OCI-LY3 (cell line): ENCODE measurements at regions not wholly inside any gene's neighbourhood (a gene's known extent, or its start where the extent isn't known, plus 50 kb on each side); places are given as distances from the start of the nearest gene placed in this dataset.

Experiments used
- H2AFZ ChIP-seq: fragments of 200-600, 300-600 bp; shearing (Covaris generic); 2 replicates; pipeline ENCODE4 v1.6.0; 2014; ENCODE audit warnings: antibody characterized with exemption, low read depth, low read length
- H3K27ac ChIP-seq: fragments of 200-600, 300-600 bp; sonication (generic); 2 replicates; pipeline ENCODE4 v1.5.1; 2014; ENCODE audit warnings: mild to moderate bottlenecking, low read length, moderate library complexity, mixed read lengths
- H3K27me3 ChIP-seq: fragments of 200-600, 300-600 bp; sonication (generic); 2 replicates; pipeline ENCODE4 v1.6.1; 2014; ENCODE audit warnings: low read depth, low read length, mixed read lengths
- H3K36me3 ChIP-seq: fragments of 200-600, 300-600 bp; sonication (generic); replicated peaks from 2 replicates; pipeline ENCODE3; 2014; ENCODE audit warnings: low read depth, low read length, mixed read lengths
- H3K4me1 ChIP-seq: fragments of 300-600, 200-600 bp; sonication (generic); 2 replicates; pipeline ENCODE4 v1.6.1; 2014; ENCODE audit warnings: low read length, mixed read lengths
- H3K4me2 ChIP-seq: fragments of 200-600, 300-600 bp; sonication (generic); 2 replicates; pipeline ENCODE4 v1.6.1; 2014; ENCODE audit warnings: low read length, mixed read lengths
- H3K4me3 ChIP-seq: fragments of 300-600, 200-600 bp; sonication (generic); 2 replicates; pipeline ENCODE4 v1.5.1; 2014; ENCODE audit warnings: antibody characterized with exemption, mild to moderate bottlenecking, low read length, moderate library complexity
- H3K79me2 ChIP-seq: fragments of 300-600, 200-600 bp; shearing (Covaris generic); 2 replicates; pipeline ENCODE4 v1.6.1; 2014; ENCODE audit warnings: mild to moderate bottlenecking, low read length, mixed read lengths
- H3K9ac ChIP-seq: fragments of 300-600, 200-600 bp; shearing (Covaris generic); 2 replicates; pipeline ENCODE4 v1.6.0; 2014; ENCODE audit warnings: mild to moderate bottlenecking, low read length, moderate library complexity
- H3K9me3 ChIP-seq: fragments of 200-600, 300-600 bp; shearing (Covaris generic); 2 replicates; pipeline ENCODE4 v1.6.1; 2014; ENCODE audit warnings: low read length, mixed read lengths; ENCODE audit not compliant: insufficient read depth
- H4K20me1 ChIP-seq: fragments of 200-600, 300-600 bp; sonication (generic); 2 replicates; pipeline ENCODE4 v1.6.1; 2016; ENCODE audit warnings: low read length, mixed read lengths; ENCODE audit not compliant: insufficient read depth
- EZH2phosphoT487 ChIP-seq: fragments of 200-600 bp; shearing (Covaris generic); IDR thresholded peaks from 2 replicates; pipeline ENCODE4 v1.6.1; 2018; ENCODE audit warnings: antibody characterized with exemption, mixed run types, low read depth
- TF ChIP-seq, protein P1 (sequence below): fragments of 200-600, 300-600 bp; sonication (generic); IDR thresholded peaks from 2 replicates; pipeline ENCODE4 v1.5.1; 2014; ENCODE audit warnings: antibody characterized with exemption, low read length, low read depth

DNA sequence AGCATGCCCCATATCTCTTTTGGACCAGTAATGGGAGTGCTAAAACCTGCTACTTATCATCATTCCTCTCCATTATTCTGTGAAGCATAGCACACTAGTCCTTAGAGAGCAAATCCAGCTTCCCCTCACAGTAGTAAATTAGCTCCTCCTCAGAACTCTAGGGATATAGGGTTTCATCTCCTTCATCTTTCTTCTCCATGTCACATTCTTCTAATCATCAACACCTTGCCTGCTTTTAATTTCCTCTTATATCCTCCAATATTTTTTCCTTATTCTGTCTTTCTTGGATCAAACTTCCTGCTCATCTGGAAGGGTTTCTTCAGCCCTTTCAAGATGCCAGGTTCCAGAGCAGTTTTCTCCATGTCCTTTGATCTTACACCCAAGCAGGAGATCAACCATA is 321.4 kb upstream of the ACVR2A start:
- no peaks in the 10 kb centered on the region for H3K79me2 ChIP-seq
- peaks cover 46% of the 10 kb centered on the region for H3K4me1 ChIP-seq
- peak overlapping the region; percentile 70; the same call in 1 of the 2 replicates for H3K4me2 ChIP-seq
- no peak overlapping the region for H3K9ac ChIP-seq
- TF ChIP-seq EZH2phosphoT487: no peak
- TF ChIP-seq, protein P1, sequence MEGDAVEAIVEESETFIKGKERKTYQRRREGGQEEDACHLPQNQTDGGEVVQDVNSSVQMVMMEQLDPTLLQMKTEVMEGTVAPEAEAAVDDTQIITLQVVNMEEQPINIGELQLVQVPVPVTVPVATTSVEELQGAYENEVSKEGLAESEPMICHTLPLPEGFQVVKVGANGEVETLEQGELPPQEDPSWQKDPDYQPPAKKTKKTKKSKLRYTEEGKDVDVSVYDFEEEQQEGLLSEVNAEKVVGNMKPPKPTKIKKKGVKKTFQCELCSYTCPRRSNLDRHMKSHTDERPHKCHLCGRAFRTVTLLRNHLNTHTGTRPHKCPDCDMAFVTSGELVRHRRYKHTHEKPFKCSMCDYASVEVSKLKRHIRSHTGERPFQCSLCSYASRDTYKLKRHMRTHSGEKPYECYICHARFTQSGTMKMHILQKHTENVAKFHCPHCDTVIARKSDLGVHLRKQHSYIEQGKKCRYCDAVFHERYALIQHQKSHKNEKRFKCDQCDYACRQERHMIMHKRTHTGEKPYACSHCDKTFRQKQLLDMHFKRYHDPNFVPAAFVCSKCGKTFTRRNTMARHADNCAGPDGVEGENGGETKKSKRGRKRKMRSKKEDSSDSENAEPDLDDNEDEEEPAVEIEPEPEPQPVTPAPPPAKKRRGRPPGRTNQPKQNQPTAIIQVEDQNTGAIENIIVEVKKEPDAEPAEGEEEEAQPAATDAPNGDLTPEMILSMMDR: no peak
- peaks cover 8% of the 10 kb centered on the region for H3K36me3 ChIP-seq
- peak overlapping the region; percentile 85 for H3K27ac ChIP-seq
- no peak overlapping the region for H3K4me3 ChIP-seq
- H2AFZ ChIP-seq: no peak overlapping the region
- no peaks in the 10 kb centered on the region for H4K20me1 ChIP-seq
- H3K27me3 ChIP-seq: no peaks in the 10 kb centered on the region
- H3K9me3 ChIP-seq: 0 out of 2 replicates have a peak, but pooled peaks cover 3% of the 10 kb centered on the region

DNA sequence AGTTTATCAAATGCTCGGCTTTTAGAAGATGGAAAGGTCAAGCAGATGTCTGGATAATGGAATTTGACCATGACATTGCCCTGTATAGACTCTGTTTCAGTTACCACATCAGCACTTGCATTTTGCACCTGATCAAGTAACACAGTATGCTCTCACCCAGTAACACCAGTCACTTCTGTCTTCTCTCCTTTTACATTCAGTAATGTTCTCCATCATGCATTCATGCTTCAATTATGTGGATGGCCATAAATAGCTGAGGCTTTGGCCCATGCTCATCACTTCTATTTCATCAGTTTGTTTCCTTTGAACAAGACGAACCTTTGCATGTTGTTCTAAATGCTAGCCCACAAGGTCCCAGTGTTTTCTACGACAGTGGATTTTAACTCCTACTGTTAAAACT is 322.9 kb upstream of the ACVR2A start:
- peak overlapping the region; percentile 46; the same call in 1 of the 2 replicates for H3K9ac ChIP-seq
- peak overlapping the region; percentile 85 for H3K27ac ChIP-seq
- 0 out of 2 replicates have a peak, but pooled peaks cover 4% of the 10 kb centered on the region for H3K9me3 ChIP-seq
- no peaks in the 10 kb centered on the region for H3K27me3 ChIP-seq
- TF ChIP-seq EZH2phosphoT487: no peak
- TF ChIP-seq, protein P1: no peak
- H2AFZ ChIP-seq: no peak overlapping the region
- peak overlapping the region; percentile 70 for H3K4me2 ChIP-seq
- peaks cover 46% of the 10 kb centered on the region for H3K4me1 ChIP-seq
- no peaks in the 10 kb centered on the region for H3K79me2 ChIP-seq
- H3K36me3 ChIP-seq: peaks cover 10% of the 10 kb centered on the region
- H4K20me1 ChIP-seq: no peaks in the 10 kb centered on the region
- peak overlapping the region; percentile 54 for H3K4me3 ChIP-seq

- no peaks in the 10 kb centered on the region for H3K79me2 ChIP-seq
- H3K4me3 ChIP-seq: no peak overlapping the region
- no peaks in the 10 kb centered on the region for H4K20me1 ChIP-seq
- no peak overlapping the region for H2AFZ ChIP-seq
- peaks cover 42% of the 10 kb centered on the region for H3K4me1 ChIP-seq
- H3K36me3 ChIP-seq: peaks cover 10% of the 10 kb centered on the region
- TF ChIP-seq, protein P1: no peak
- TF ChIP-seq EZH2phosphoT487: no peak
- no peak overlapping the region for H3K27ac ChIP-seq
- 0 out of 2 replicates have a peak, but pooled peaks cover 4% of the 10 kb centered on the region for H3K9me3 ChIP-seq
- H3K4me2 ChIP-seq: no peak overlapping the region
- H3K9ac ChIP-seq: no peak overlapping the region
- H3K27me3 ChIP-seq: no peaks in the 10 kb centered on the region
Measured at GRCh38 chr2:147520817-147521216, 324.0 kb upstream of the ACVR2A start.

DNA sequence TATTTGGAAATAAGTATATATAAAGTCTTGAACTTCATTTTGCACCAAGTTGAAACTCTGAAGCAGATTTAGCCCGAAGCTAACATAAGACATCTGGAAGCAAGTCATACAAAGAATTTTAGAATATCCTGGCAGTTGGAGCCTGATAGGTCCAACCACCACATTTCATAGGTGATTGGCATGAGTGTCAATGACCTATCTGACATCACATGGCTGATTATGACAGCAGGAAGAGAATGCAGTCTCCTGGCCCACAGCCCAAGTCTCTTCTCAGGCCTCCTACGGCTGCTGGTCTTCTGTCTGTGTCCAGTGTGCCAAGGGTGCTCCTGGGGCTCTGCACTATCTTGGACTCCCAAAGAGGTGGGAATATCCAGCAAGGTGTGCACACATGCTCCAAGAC is 325.7 kb upstream of the ACVR2A start:
- Histone ChIP-seq H4K20me1 (no peaks in the 10 kb centered on the region), H3K79me2 (no peaks in the 10 kb centered on the region), H3K4me2 (no peak overlapping the region), H3K36me3 (peaks cover 10% of the 10 kb centered on the region), H3K4me1 (peaks cover 32% of the 10 kb centered on the region), H3K27ac (no peak overlapping the region), H3K9me3 (0 out of 2 replicates have a peak, but pooled peaks cover 4% of the 10 kb centered on the region), H3K4me3 (no peak overlapping the region), H3K9ac (no peak overlapping the region), H3K27me3 (no peaks in the 10 kb centered on the region), H2AFZ (no peak overlapping the region)
- TF ChIP-seq, protein P1: no peak
- no peak for TF ChIP-seq EZH2phosphoT487
